Activated T-cell treated with anti-CD3 and anti-CD28 coated beads for 1 hour (primary cell): ENCODE measurements at regions not wholly inside any gene's neighbourhood (a gene's known extent, or its start where the extent isn't known, plus 50 kb on each side); places are given as distances from the start of the nearest gene placed in this dataset.
"Not testable (repeated sequence)": the region's sequence is repeated elsewhere in the genome, so short reads cannot be mapped to it uniquely, and the experiment has no call there.

ENCODE experiments used
- DNase-seq: peaks from one replicate; pipeline ENCODE4 v3.0.0-alpha.2; 2020; ENCODE audit warnings: low read depth

DNA sequence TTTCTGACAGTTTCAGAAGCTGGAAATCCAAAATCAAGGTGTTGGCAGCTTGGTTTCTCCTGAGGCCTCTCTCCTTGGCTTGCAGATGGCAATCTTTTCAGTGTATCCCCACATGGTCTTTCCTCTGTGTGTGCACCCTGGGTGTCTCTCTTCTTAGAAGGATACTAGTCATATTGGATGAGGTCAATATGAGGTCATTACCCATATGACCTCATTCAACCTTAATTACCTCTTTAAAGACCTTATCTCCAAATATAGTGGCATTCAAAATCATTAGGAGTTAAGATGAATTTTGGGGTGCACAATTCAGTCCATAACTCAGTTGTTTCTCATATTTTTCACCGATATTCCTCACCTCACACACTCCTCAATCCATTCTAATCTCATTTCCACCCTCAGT lies 92.4 kb upstream of the TGM3 start:
- DNase-seq = no peak

GRCh38 chr20:2204021-2204420 lies 91.8 kb upstream of the TGM3 start:
- no peak for DNase-seq

DNA sequence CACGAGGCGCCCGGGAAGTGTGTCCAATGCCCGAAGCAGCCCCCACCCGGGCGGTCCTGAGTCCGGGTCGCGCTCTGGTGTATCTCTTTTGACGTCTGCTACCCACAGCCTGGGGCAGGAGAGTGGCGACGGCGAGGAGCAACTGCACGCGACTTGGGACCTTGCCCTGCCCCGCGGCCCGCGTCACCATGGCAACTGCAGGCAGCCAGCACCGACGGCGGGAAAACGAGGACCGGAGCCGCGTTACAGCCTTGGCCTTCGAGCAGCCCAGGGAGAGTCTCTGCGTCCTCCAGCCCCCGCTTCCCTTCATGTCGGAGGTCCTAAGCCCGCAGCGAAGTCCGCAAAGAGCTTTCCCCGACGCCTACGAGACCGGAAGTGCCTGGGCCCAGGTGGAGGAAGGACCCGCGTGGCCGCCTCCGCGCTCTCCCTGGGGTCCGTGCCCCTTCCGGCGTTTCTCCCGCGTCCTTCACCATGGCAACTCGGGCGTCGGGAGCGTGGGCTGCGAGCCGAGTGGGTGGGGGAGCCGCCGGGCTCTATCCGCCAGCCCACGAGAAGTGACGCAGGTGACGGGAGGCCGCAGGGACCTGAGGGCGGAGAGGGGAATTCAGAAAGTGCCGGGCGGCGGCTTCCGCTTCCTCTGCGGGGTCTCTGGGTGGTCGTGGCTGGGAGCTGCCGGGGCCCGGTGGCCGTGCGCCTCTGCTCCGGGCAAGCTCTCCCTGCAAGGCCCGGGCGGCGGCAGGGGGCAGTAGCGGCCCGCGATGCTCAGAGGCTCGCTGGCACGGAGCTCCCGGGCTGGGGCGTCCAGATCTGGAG lies 88.6 kb upstream of the TGM3 start:
- DNase-seq = peak; percentile 29

DNA sequence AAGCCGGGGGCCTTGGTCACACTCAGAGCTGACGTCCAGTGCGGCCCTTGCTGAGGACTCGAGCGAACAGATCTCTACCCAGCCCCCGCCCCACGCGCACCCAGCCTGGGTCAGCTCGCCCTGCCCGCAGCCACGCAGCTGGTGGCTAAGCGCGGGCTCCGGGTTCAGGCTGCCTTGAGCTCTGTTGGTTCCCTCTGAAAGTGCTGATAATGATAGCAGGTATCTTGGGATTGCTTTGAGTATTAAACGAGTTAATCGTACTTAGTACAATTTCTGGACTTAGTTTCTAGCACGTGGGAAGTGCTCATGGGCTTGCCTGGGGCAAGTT lies 88.1 kb upstream of the TGM3 start:
- no peak for DNase-seq

- no peak for DNase-seq
Measured at GRCh38 chr20:2208897-2209296, 86.9 kb upstream of the TGM3 start.

- DNase-seq = no peak
Measured at GRCh38 chr20:2210646-2211552, 84.9 kb upstream of the TGM3 start.

DNA sequence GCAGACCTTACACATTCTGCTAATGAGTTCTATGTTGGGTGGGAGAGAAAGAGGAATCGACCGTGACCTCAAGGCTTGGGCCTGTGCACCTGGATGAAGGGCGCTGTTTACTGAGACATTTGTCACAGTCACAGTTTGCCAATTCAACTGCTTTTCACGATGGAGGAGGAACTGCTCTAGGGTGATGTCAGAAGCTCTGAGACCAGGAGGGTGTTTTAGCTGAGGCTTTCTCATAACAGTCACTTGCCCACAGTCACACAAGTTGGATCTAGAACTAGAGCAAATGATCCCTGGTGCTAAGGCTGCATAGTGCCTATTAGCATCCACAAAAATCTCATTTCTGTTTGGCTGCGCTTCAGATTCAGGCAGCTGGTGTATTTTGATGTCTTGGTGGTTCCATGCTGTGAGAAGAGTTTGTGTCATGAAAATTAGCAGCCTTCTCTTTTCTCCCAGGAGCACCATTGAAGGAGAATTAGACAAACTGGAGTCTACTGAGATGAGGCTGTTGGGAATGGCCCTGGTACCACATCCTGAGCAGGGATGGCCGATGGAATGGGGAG lies 83.3 kb upstream of the TGM3 start:
- DNase-seq = no peak

DNA sequence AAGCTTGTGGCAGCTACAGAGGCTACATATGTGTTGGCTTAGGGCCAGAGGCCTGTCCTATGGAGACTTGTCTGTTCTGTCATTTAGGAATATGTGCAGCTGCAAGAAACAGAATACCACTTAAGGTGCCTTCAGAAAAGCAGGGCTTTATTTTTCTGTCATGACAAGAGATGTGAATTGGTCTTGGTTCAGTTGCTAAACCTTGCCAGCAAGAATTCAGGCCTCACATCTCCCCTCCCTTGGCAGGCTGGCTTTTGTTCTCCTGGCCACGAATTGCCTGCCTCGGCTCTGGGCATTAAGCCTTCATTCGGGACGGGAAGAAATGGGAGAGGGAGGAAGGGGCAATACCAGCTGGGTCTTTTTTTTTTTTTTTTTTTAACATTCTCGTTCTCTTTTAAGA lies 82.4 kb upstream of the TGM3 start:
- no peak for DNase-seq

- DNase-seq = no peak
Measured at GRCh38 chr20:2217857-2218539, 77.8 kb upstream of the TGM3 start.

GRCh38 chr20:2219481-2220006 lies 76.3 kb upstream of the TGM3 start:
- no peak for DNase-seq

- no peak for DNase-seq
Measured at GRCh38 chr20:2220298-2220697, 75.5 kb upstream of the TGM3 start.

- DNase-seq = no peak
Measured at GRCh38 chr20:2221921-2222320, 73.9 kb upstream of the TGM3 start.

GRCh38 chr20:2223558-2224367 lies 72.0 kb upstream of the TGM3 start:
- no peak for DNase-seq

- DNase-seq = no peak
Measured at GRCh38 chr20:2224368-2224639, 71.5 kb upstream of the TGM3 start.

- DNase-seq = not testable (repeated sequence)
Measured at GRCh38 chr20:2227285-2227684, 68.5 kb upstream of the TGM3 start.

DNA sequence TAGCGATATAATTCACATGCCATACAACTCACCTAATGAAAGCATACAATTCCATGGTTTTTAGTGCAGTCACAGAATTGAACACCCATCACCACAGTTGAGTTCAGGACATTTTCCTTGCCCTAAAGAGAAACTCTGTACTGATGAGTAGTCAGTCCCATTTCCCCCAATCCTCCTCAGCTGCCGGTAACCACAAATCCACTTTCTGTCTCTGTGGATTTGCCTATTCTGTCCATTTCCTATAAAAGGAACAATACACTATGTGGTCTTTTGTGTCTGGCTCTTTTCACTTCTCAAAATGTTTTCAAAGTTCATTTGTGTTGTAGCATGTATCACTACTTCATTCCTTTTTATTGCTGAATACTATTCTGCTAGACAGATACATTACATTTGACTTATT lies 67.9 kb upstream of the TGM3 start:
- DNase-seq = no peak

DNA sequence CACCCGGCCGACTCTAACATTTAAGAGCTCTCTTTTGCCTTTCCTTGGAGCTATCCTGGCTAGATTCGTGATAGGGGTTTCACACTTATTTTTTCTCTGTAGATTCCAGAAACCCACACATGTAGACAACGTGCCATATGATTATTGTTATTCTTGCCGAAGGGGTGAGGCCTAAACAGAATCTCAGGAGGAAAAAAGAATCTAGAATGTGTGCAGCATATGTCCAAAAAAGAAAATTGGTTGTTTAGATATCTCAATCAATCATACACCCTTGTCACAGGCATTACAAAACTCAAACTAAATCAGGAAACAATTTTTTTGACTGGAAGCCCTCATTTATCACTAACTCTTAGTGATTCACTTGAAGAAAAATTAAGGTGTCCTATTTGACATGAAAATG lies 66.9 kb upstream of the TGM3 start:
- DNase-seq = no peak

DNA sequence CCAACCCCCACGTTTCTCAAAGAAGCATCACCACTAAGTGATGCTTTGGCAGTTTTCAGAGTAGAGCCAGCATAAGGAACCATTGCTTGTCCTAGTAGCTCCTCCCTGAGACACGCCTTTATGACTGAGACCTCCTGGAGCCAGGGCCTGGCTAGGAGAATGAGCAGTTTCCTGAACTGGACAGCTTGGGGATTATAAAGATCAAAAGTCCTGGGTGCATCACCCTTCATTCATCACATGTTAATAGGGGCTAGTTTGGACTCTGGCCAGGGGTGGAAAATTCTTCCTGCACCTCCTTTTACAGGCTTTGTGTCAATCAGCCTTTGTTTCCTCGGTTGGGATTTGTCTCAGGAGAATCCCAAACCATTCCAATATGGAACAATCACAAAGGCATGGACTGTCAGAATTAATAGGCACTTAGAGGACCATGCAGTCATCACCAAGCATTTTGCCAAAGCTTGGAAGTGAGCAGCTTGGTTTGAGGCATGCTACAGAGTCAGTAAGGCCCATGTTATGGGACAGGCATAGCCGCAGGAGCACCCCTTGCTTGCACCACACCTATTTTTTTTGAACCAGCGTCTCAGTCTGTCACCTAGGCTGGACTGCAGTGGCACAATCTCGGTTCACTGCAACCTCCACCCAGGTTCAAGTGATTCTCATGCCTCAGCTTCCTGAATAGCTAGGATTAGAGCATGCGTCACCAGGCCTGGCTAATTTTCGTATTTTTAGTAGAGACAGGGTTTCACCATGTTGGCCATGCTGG lies 64.9 kb upstream of the TGM3 start:
- no peak for DNase-seq

DNA sequence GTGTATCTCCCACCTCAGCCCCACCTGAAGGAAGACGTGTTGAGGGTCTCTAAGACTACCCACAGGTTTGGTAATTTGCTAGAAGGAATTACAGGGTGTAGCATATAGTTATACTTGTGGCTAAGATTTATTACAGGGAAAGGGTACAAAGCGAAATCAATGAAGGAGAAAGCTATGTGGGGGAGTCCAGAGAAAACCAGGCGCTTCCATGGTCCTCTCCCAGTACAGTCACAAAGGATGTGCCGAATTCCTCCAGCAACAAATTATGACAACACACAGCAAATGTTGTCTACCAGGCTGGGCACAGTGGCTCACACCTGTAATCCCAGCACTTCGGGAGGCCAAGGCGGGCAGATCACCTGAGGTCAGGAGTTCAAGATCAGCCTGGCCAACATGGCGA lies 64.1 kb upstream of the TGM3 start:
- no peak for DNase-seq

- no peak for DNase-seq
Measured at GRCh38 chr20:2234598-2235191, 61.1 kb upstream of the TGM3 start.

- no peak for DNase-seq
Measured at GRCh38 chr20:2236256-2236655, 59.5 kb upstream of the TGM3 start.
